Neuronal stem cell (in vitro differentiated cells): ENCODE measurements at regions not wholly inside any gene's neighbourhood (a gene's known extent, or its start where the extent isn't known, plus 50 kb on each side); places are given as distances from the start of the nearest gene placed in this dataset.
"Not testable (repeated sequence)": the region's sequence is repeated elsewhere in the genome, so short reads cannot be mapped to it uniquely, and the experiment has no call there.

Source experiments
- DNase-seq: peaks from one replicate; pipeline ENCODE4 v3.0.0-alpha.2; 2013; ENCODE audit warnings: low spot score
- H2AFZ ChIP-seq: one replicate; pipeline ENCODE4 v1.6.1; 2013; ENCODE audit warnings: mild to moderate bottlenecking, low read length, inconsistent platforms
- H2AK5ac ChIP-seq: 2 replicates; pipeline ENCODE4 v1.6.1; 2013; ENCODE audit warnings: low read depth, mild to moderate bottlenecking, inconsistent platforms, low read length, moderate library complexity, mixed read lengths
- H2BK120ac ChIP-seq: 2 replicates; pipeline ENCODE4 v1.6.1; 2013; ENCODE audit warnings: low read depth, mild to moderate bottlenecking, inconsistent platforms, low read length, moderate library complexity, mixed read lengths
- H2BK12ac ChIP-seq: one replicate; pipeline ENCODE4 v1.6.1; 2013; ENCODE audit warnings: low read length, inconsistent platforms
- H2BK15ac ChIP-seq: 2 replicates; pipeline ENCODE4 v1.6.1; 2013; ENCODE audit warnings: mild to moderate bottlenecking, low read length, inconsistent platforms, mixed read lengths
- H2BK5ac ChIP-seq: one replicate; pipeline ENCODE4 v1.6.1; 2013; ENCODE audit warnings: inconsistent platforms, mild to moderate bottlenecking, low read length, moderate library complexity
- H3K14ac ChIP-seq: one replicate; pipeline ENCODE4 v1.6.1; 2013; ENCODE audit warnings: low read length, inconsistent platforms
- H3K18ac ChIP-seq: 2 replicates; pipeline ENCODE4 v1.6.1; 2013; ENCODE audit warnings: low read length, inconsistent platforms
- H3K23ac ChIP-seq: 2 replicates; pipeline ENCODE4 v1.6.1; 2013; ENCODE audit warnings: low read depth, mild to moderate bottlenecking, mixed read lengths, low read length, inconsistent platforms; ENCODE audit not compliant: poor library complexity
- H3K27ac ChIP-seq: replicated peaks from 3 replicates; pipeline ENCODE4 v1.5.1; 2013; ENCODE audit warnings: low read length, inconsistent platforms
- H3K27me3 ChIP-seq, 3 experiments: 2 replicates each; pipeline ENCODE4 v1.6.1; 2013; ENCODE audit warnings: low read length in 3 of 3, mild to moderate bottlenecking in 2 of 3, inconsistent platforms in 1 of 3, low read depth in 1 of 3, mixed read lengths in 1 of 3, moderate library complexity in 1 of 3; ENCODE audit not compliant: control insufficient read depth in 3 of 3, insufficient read depth in 3 of 3
- H3K36me3 ChIP-seq, 2 donors: replicated peaks in 1 of 2; 2 replicates each; pipeline ENCODE4 v1.6.1; 2013; ENCODE audit warnings: low read length in 2 of 2; ENCODE audit not compliant: control insufficient read depth in 2 of 2, insufficient read depth in 2 of 2
- H3K4ac ChIP-seq: 2 replicates; pipeline ENCODE4 v1.6.1; 2013; ENCODE audit warnings: inconsistent platforms, mild to moderate bottlenecking, low read length, moderate library complexity
- H3K4me1 ChIP-seq, 2 donors: 1 replicate in 1 of 2; 2 replicates in 1 of 2; pipeline ENCODE4 v1.6.1; 2013; ENCODE audit warnings: low read length in 2 of 2, low read depth in 1 of 2; ENCODE audit not compliant: control insufficient read depth in 2 of 2, insufficient read depth in 1 of 2
- H3K4me2 ChIP-seq: one replicate; pipeline ENCODE4 v1.6.1; 2013; ENCODE audit warnings: mild to moderate bottlenecking, low read length, inconsistent platforms; ENCODE audit not compliant: insufficient read depth, poor library complexity, severe bottlenecking
- H3K4me3 ChIP-seq, 2 donors: 2 replicates each; pipeline ENCODE4 v1.5.1; 2013; ENCODE audit warnings: low read length in 2 of 2, mild to moderate bottlenecking in 2 of 2, inconsistent platforms in 1 of 2, moderate library complexity in 1 of 2
- H3K79me1 ChIP-seq: one replicate; pipeline ENCODE4 v1.6.1; 2013; ENCODE audit warnings: low read depth, mild to moderate bottlenecking, inconsistent platforms, low read length, moderate library complexity
- H3K9ac ChIP-seq: one replicate; pipeline ENCODE4 v1.6.1; 2013; ENCODE audit warnings: mild to moderate bottlenecking, low read depth, low read length, inconsistent platforms; ENCODE audit not compliant: poor library complexity
- H3K9me3 ChIP-seq, 2 donors: replicated peaks in 1 of 2; 2 replicates each; pipeline versions ENCODE3 to v1.6.1; 2013; ENCODE audit warnings: low read length in 2 of 2, mild to moderate bottlenecking in 2 of 2, inconsistent platforms in 1 of 2, low read depth in 1 of 2, mixed read lengths in 1 of 2, moderate library complexity in 1 of 2; ENCODE audit not compliant: control insufficient read depth in 2 of 2, insufficient read depth in 1 of 2
- H4K8ac ChIP-seq: one replicate; pipeline ENCODE4 v1.6.1; 2013; ENCODE audit warnings: low read depth, mild to moderate bottlenecking, inconsistent platforms, low read length, moderate library complexity
- H4K91ac ChIP-seq: one replicate; pipeline ENCODE4 v1.6.1; 2013; ENCODE audit warnings: low read length, low read depth, mild to moderate bottlenecking, inconsistent platforms; ENCODE audit not compliant: poor library complexity
- WGBS, 2 donors: extraction: QIAGEN DNeasy Blood & Tissue Kit; methylation state at CpG; one replicate each; pipeline ENCODE4 v1.1.7; 2013; ENCODE audit warnings: missing lambda C conversion rate in 2 of 2, mixed read lengths in 1 of 2; ENCODE audit not compliant: insufficient read length in 2 of 2, insufficient replicate concordance in 1 of 2; ENCODE audit errors: extremely low coverage in 2 of 2; 5-methylcytosine and 5-hydroxymethylcytosine counted together

DNA sequence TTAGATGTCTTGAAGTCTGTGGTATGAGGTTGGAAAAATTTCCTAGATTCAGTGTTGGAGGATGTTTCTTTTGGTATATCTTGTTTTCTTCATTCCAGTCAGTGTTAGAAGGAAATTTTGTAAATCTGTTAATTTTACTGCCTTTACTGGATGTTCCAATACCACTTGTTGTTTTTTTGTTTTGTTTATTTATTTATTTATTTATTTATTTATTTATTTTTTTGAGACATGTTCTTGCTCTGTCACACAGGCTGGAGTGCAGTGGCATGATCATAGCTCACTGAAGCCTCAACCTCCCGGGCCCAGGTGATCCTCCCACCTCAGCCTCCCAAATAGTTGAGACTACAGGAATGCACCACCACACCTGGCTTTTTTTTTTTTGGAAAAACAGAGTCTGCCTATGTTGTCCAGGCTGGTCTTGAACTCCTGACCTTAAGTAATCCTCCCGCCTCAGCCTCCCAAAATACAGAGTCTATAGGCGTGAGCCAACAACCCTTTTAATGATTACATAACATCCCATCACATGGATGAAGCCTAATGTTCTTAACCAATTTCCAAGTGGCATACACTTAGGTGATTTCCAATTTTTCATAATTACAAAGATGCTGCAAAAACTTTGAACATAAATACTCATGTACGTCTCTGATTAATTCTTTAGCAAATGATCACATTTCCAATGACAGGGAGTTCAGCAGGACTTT lies 52.8 kb upstream of the WAC start:
- H3K4me3 ChIP-seq, result no peak overlapping the region

DNA sequence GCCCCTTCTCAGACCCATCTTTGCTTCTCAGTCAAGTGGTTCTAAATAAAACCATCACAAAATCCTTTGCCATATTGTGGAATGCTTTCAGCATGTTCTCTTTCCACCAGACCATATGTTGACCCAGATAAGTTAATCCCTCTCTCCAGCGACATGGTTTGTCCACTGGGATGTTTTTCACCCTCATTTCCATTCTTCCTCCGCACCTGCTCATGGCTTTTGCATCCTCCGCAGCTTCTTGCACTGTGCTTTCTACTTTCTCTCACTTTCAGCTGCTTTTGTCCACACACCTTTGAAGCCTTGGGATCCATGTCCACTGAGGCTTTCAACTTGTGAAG lies 52.3 kb upstream of the WAC start:
- Histone ChIP-seq H3K9me3 (peaks cover 0 to 1% of the 10 kb centered on the region in 2 donors), H3K18ac (no peak overlapping the region), H3K4ac (no peak overlapping the region), H2BK15ac (no peak overlapping the region), H2BK12ac (no peak overlapping the region), H2BK5ac (no peak overlapping the region), H4K8ac (no peak overlapping the region), H3K27ac (no peak overlapping the region), H2AFZ (no peak overlapping the region), H3K9ac (no peak overlapping the region), H4K91ac (no peak overlapping the region), H3K36me3 (no peaks in the 10 kb centered on the region), H3K23ac (no peak overlapping the region), H3K14ac (no peak overlapping the region), H2BK120ac (no peak overlapping the region), H2AK5ac (no peak overlapping the region), H3K4me3 (no peak overlapping the region), H3K27me3 (no peaks in the 10 kb centered on the region), H3K79me1 (no peaks in the 10 kb centered on the region), H3K4me2 (no peak overlapping the region), H3K4me1 (peaks cover 0 to 2% of the 10 kb centered on the region in 2 donors)
- WGBS, 2 donors, result no CpG with 5 or more reads among the region's 3 CpGs
- no peak for DNase-seq

More for the DNA sequence above, 52.8 kb upstream of the WAC start:
- DNase-seq, result no peak
- no peak overlapping the region for H4K8ac ChIP-seq
- no peaks in the 10 kb centered on the region for H3K27me3 ChIP-seq
- H2BK120ac ChIP-seq, result no peak overlapping the region
- no peak overlapping the region for H3K27ac ChIP-seq
- no peak overlapping the region for H2BK12ac ChIP-seq
- H2BK15ac ChIP-seq, result no peak overlapping the region
- no peak overlapping the region for H3K4ac ChIP-seq
- no peak overlapping the region for H3K18ac ChIP-seq
- H3K9ac ChIP-seq, result no peak overlapping the region
- no peak overlapping the region for H3K14ac ChIP-seq
- H3K9me3 ChIP-seq, result peaks cover 0 to 1% of the 10 kb centered on the region in 2 donors
- no peak overlapping the region for H3K23ac ChIP-seq
- no peak overlapping the region for H2BK5ac ChIP-seq
- peak overlapping the region; percentile 72 for H2AFZ ChIP-seq
- H3K4me1 ChIP-seq, result peaks cover 0 to 2% of the 10 kb centered on the region in 2 donors
- no CpG with 5 or more reads among the region's 4 CpGs for WGBS, 2 donors
- no peak overlapping the region for H2AK5ac ChIP-seq
- no peaks in the 10 kb centered on the region for H3K79me1 ChIP-seq
- H3K4me2 ChIP-seq, result no peak overlapping the region
- H3K36me3 ChIP-seq, result no peaks in the 10 kb centered on the region
- no peak overlapping the region for H4K91ac ChIP-seq

DNA sequence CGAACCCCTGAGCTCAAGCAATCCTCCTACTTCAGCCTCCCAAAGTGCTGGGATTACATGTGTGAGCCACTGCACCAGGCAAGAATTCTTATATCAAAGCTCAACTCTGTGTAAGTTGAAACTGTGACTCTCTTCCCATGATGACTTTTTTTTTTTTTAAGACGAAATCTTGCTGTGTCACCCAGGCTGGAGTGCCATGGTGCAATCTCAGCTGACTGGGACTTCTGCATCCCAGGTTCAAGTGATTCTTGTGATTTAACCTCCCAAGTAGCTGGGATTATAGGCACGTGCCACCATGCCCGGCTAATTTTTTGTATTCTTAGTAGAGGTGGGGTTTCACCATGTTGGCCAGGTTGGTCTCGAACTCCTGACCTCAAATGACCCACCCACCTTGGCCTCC lies 51.6 kb upstream of the WAC start:
- not testable (repeated sequence) for H2BK5ac ChIP-seq, H3K36me3 ChIP-seq, H3K9ac ChIP-seq, H3K4me3 ChIP-seq, H3K9me3 ChIP-seq, H2AK5ac ChIP-seq, H3K4me2 ChIP-seq, H2BK15ac ChIP-seq, H2AFZ ChIP-seq, H3K23ac ChIP-seq, H4K8ac ChIP-seq, H3K27ac ChIP-seq, H3K79me1 ChIP-seq, H3K14ac ChIP-seq, H3K4ac ChIP-seq, H3K18ac ChIP-seq, H3K4me1 ChIP-seq, DNase-seq, H4K91ac ChIP-seq, H2BK12ac ChIP-seq, H2BK120ac ChIP-seq, H3K27me3 ChIP-seq
- no CpG with 5 or more reads among the region's 5 CpGs for WGBS, 2 donors

DNA sequence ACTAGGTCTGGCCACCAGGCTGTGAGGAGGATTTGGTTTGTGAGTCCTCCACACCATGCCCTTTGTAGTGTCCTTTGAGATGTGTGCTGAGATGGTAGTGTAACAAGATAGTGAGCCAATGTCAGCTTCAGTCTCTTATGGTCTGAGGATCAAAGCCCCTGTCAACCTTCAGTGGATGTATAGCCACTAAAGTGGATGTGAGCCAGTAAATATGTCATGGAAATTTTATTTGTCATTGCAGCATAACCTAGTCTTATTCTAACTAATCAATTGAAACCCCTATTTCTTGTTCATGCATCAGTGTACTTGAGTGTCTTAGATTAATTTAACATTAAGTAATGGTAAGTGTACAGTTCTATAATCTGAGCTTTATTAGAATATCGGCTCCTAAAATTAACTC lies 51.0 kb upstream of the WAC start:
- Histone ChIP-seq H3K14ac (no peak overlapping the region), H3K4ac (no peak overlapping the region), H2BK5ac (no peak overlapping the region), H3K4me1 (peaks cover 0 to 2% of the 10 kb centered on the region in 2 donors), H2BK12ac (no peak overlapping the region), H3K4me3 (no peak overlapping the region), H3K18ac (no peak overlapping the region), H2AK5ac (no peak overlapping the region), H4K8ac (no peak overlapping the region), H3K4me2 (no peak overlapping the region), H3K9me3 (peaks cover 0 to 1% of the 10 kb centered on the region in 2 donors), H4K91ac (no peak overlapping the region), H2BK15ac (no peak overlapping the region), H3K36me3 (no peaks in the 10 kb centered on the region), H3K9ac (no peak overlapping the region), H2BK120ac (no peak overlapping the region), H2AFZ (no peak overlapping the region), H3K79me1 (no peaks in the 10 kb centered on the region), H3K27me3 (no peaks in the 10 kb centered on the region), H3K23ac (no peak overlapping the region), H3K27ac (no peak overlapping the region)
- DNase-seq, result no peak
- WGBS, 2 donors, result no CpG with 5 or more reads among the region's 1 CpG
